ENCODE measurements at regions not wholly inside any gene's neighbourhood (a gene's known extent, or its start where the extent isn't known, plus 50 kb on each side); places are given as distances from the start of the nearest gene placed in this dataset.

DNA sequence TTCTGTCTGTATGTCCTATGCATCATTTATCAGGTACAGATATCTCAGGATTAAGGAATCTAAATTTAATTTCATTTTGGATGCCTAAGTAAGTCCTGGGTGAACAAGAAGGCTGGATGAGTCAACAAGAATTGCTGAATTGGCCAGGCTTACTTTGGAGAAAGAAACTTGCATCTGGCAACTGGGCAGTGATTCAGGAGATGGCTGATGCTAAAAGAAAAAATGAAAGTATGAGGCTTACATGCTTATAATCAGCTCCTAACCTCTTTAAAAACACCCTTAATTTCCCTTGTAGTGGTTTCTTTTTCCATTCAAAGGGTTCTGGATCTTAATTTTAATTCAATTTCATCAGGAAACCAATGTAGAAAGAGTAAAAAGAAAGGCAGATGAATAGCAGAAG lies 228.8 kb upstream of the PEX5L start:
- no peak overlapping the region for H3K27ac Mint-ChIP-seq
- Histone ChIP-seq H3K4me3 (ENCODE audit: low read length) (no peak overlapping the region), H3K9me3 (ENCODE audit: control insufficient read depth, insufficient read depth, low read length) (peaks cover 2% of the 10 kb centered on the region), H3K27ac (ENCODE audit: low read length) (no peak overlapping the region), H3K4me1 (ENCODE audit: control insufficient read depth, insufficient read depth, low read length) (no peaks in the 10 kb centered on the region), H3K27me3 (ENCODE audit: control insufficient read depth, insufficient read depth, low read length) (no peaks in the 10 kb centered on the region), H3K36me3 (ENCODE audit: control insufficient read depth, insufficient read depth, low read length) (no peaks in the 10 kb centered on the region)
- peaks cover 7 to 16% of the 10 kb centered on the region in 2 donors for H3K9me3 Mint-ChIP-seq
- DNase-seq (no peak), ATAC-seq (no peak)
- intact Hi-C loops (cut with micrococcal nuclease), result no loop called here
- TF ChIP-seq, protein P1, sequence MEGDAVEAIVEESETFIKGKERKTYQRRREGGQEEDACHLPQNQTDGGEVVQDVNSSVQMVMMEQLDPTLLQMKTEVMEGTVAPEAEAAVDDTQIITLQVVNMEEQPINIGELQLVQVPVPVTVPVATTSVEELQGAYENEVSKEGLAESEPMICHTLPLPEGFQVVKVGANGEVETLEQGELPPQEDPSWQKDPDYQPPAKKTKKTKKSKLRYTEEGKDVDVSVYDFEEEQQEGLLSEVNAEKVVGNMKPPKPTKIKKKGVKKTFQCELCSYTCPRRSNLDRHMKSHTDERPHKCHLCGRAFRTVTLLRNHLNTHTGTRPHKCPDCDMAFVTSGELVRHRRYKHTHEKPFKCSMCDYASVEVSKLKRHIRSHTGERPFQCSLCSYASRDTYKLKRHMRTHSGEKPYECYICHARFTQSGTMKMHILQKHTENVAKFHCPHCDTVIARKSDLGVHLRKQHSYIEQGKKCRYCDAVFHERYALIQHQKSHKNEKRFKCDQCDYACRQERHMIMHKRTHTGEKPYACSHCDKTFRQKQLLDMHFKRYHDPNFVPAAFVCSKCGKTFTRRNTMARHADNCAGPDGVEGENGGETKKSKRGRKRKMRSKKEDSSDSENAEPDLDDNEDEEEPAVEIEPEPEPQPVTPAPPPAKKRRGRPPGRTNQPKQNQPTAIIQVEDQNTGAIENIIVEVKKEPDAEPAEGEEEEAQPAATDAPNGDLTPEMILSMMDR (IDR thresholded peaks at IDR 0.05), result no peak
- no peaks in the 10 kb centered on the region for H3K4me1 Mint-ChIP-seq
- no peak overlapping the region for H3K4me3 Mint-ChIP-seq
- no peaks in the 10 kb centered on the region for H3K27me3 Mint-ChIP-seq (ENCODE audit: low read depth in 2 of 2)
- H3K36me3 Mint-ChIP-seq, result peaks cover 7% of the 10 kb centered on the region

- H3K27me3 Mint-ChIP-seq (ENCODE audit: low read depth in 2 of 2), result no peaks in the 10 kb centered on the region
- no peaks in the 10 kb centered on the region for H3K36me3 Mint-ChIP-seq
- H3K36me3 ChIP-seq (ENCODE audit: control insufficient read depth, insufficient read depth, low read length), result no peaks in the 10 kb centered on the region
- no peak overlapping the region for H3K4me3 ChIP-seq (ENCODE audit: low read length)
- H3K9me3 Mint-ChIP-seq, result peaks cover 6 to 10% of the 10 kb centered on the region in 2 donors
- TF ChIP-seq, protein P1 (IDR thresholded peaks at IDR 0.05), result no peak
- no peak overlapping the region for H3K27ac ChIP-seq (ENCODE audit: low read length)
- 54% methylated on average over 2 of the region's 3 CpGs for whole genome bisulfite sequencing (ENCODE audit: insufficient coverage)
- DNase-seq, result peak in 1 of 2 donors; percentile 14
- H3K4me1 ChIP-seq (ENCODE audit: control insufficient read depth, insufficient read depth, low read length), result no peaks in the 10 kb centered on the region
- ATAC-seq, result no peak
- no peak overlapping the region for H3K27ac Mint-ChIP-seq
- no peaks in the 10 kb centered on the region for H3K27me3 ChIP-seq (ENCODE audit: control insufficient read depth, insufficient read depth, low read length)
- no peak overlapping the region for H3K4me3 Mint-ChIP-seq
- no peaks in the 10 kb centered on the region for H3K4me1 Mint-ChIP-seq
- intact Hi-C loops (cut with micrococcal nuclease), result no loop called here
- no peaks in the 10 kb centered on the region for H3K9me3 ChIP-seq (ENCODE audit: control insufficient read depth, insufficient read depth, low read length)
Measured at GRCh38 chr3:180267202-180267843, 230.6 kb upstream of the PEX5L start.

- Histone ChIP-seq H3K36me3 (ENCODE audit: control insufficient read depth, insufficient read depth, low read length) (no peaks in the 10 kb centered on the region), H3K27me3 (ENCODE audit: control insufficient read depth, insufficient read depth, low read length) (no peaks in the 10 kb centered on the region), H3K4me3 (ENCODE audit: low read length) (no peak overlapping the region), H3K4me1 (ENCODE audit: control insufficient read depth, insufficient read depth, low read length) (no peaks in the 10 kb centered on the region), H3K27ac (ENCODE audit: low read length) (no peak overlapping the region), H3K9me3 (ENCODE audit: control insufficient read depth, insufficient read depth, low read length) (no peaks in the 10 kb centered on the region)
- H3K9me3 Mint-ChIP-seq, result peaks cover 14 to 15% of the 10 kb centered on the region in 2 donors
- DNase-seq (no peak), ATAC-seq (no peak)
- H3K4me1 Mint-ChIP-seq, result no peaks in the 10 kb centered on the region
- intact Hi-C loops (cut with micrococcal nuclease), result no loop called here
- H3K27me3 Mint-ChIP-seq (ENCODE audit: low read depth in 2 of 2), result no peaks in the 10 kb centered on the region
- H3K27ac Mint-ChIP-seq, result no peak overlapping the region
- 93% methylated on average over 4 of the region's 4 CpGs for WGBS (ENCODE audit: insufficient coverage)
- H3K4me3 Mint-ChIP-seq, result no peak overlapping the region
- TF ChIP-seq, protein P1 (IDR thresholded peaks at IDR 0.05), result no peak
- H3K36me3 Mint-ChIP-seq, result no peaks in the 10 kb centered on the region
Measured at GRCh38 chr3:180274536-180274935, 237.8 kb upstream of the PEX5L start.

DNA sequence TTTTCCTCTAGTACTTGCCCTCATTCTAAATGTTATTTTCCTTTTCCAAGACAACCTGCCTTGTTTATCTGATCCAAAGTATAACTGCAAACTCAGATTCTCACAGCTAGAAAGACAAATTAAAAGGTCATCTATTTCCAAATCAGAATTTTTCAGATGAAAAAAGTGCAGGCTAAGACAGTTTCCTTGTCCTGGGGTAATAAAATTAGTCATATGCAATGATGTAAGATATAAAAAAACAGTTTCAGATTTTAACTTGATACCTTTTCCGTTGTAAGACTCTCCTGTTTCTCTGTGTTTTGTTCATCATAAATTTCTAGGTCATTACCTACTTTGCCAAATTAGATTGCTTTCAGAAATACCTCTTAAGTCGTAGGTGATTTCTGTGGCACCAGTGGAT lies 238.4 kb upstream of the PEX5L start:
- Mint-ChIP-seq H3K9me3 (peaks cover 12 to 15% of the 10 kb centered on the region in 2 donors), H3K27me3 (ENCODE audit: low read depth in 2 of 2) (no peaks in the 10 kb centered on the region), H3K4me3 (no peak overlapping the region), H3K4me1 (no peaks in the 10 kb centered on the region), H3K36me3 (no peaks in the 10 kb centered on the region), H3K27ac (no peak overlapping the region)
- no peak for ATAC-seq
- no peaks in the 10 kb centered on the region for H3K9me3 ChIP-seq (ENCODE audit: control insufficient read depth, insufficient read depth, low read length)
- H3K4me1 ChIP-seq (ENCODE audit: control insufficient read depth, insufficient read depth, low read length), result no peaks in the 10 kb centered on the region
- no peaks in the 10 kb centered on the region for H3K27me3 ChIP-seq (ENCODE audit: control insufficient read depth, insufficient read depth, low read length)
- H3K27ac ChIP-seq (ENCODE audit: low read length), result no peak overlapping the region
- intact Hi-C loops (cut with micrococcal nuclease), result no loop called here
- TF ChIP-seq, protein P1 (IDR thresholded peaks at IDR 0.05), result no peak
- 88% methylated on average over 2 of the region's 2 CpGs for WGBS (ENCODE audit: insufficient coverage)
- no peak for DNase-seq
- no peaks in the 10 kb centered on the region for H3K36me3 ChIP-seq (ENCODE audit: control insufficient read depth, insufficient read depth, low read length)
- H3K4me3 ChIP-seq (ENCODE audit: low read length), result no peak overlapping the region
